ENCODE measurements at regions not wholly inside any gene's neighbourhood (a gene's known extent, or its start where the extent isn't known, plus 50 kb on each side); places are given as distances from the start of the nearest gene placed in this dataset.

- no peak overlapping the region for H2BK12ac ChIP-seq (ENCODE audit: low read depth, low read length)
- no peak overlapping the region for H2AFZ ChIP-seq (ENCODE audit: low read length)
- H2BK5ac ChIP-seq (ENCODE audit: low read depth, low read length), result no peak overlapping the region
- no peaks in the 10 kb centered on the region for H4K20me1 ChIP-seq (replicated peaks in 1 of 2; ENCODE audit: control insufficient read depth in 1 of 2, insufficient read depth in 2 of 2, low read length in 2 of 2)
- no peak overlapping the region for H2BK20ac ChIP-seq (ENCODE audit: low read length)
- H3K18ac ChIP-seq (ENCODE audit: extremely low read depth, low read length), result no peak overlapping the region
- no peaks in the 10 kb centered on the region for H3K27me3 ChIP-seq (replicated peaks in 1 of 4; ENCODE audit: control insufficient read depth in 3 of 4, extremely low read depth in 1 of 4, insufficient read depth in 3 of 4, low read length in 3 of 4)
- H4K5ac ChIP-seq (ENCODE audit: insufficient read length, low read depth, low read length), result no peak overlapping the region
- 92% methylated on average over 2 of the region's 2 CpGs; no CpG with 5 or more reads in 1 of the 2 experiments for WGBS, 2 experiments (ENCODE audit: extremely low coverage in 1 of 2, insufficient coverage in 1 of 2, insufficient read length in 1 of 2, insufficient replicate concordance in 2 of 2, low coverage in 1 of 2, low lambda C conversion rate in 2 of 2, missing lambda C conversion rate in 1 of 2)
- no peak overlapping the region for H2AK5ac ChIP-seq (ENCODE audit: low read depth, low read length)
- no peaks in the 10 kb centered on the region for H3K79me1 ChIP-seq (ENCODE audit: low read depth, low read length)
- DNase-seq (ENCODE audit: low read depth in 1 of 2, low spot score in 2 of 2) (no peak), FAIRE-seq (no peak)
- H3K4ac ChIP-seq (replicated peaks; ENCODE audit: insufficient read length, low read depth, low read length), result no peak overlapping the region
- no peaks in the 10 kb centered on the region for H3K36me3 ChIP-seq (ENCODE audit: control insufficient read depth in 2 of 4, insufficient read depth in 4 of 4, low read length in 3 of 4)
- ChIA-PET POLR2A (ENCODE audit: partially characterized antibody) (interaction anchor here (0.5 kb wide), 1 partner anchor 299 kb away, joined by 3 read pairs; no protein-coding TSS in a partner anchor), CTCF (ENCODE audit: partially characterized antibody) (interaction anchor here (1.1 to 1.5 kb wide), 2 partner anchors 135 to 190 kb away, joined by 3 read pairs; no protein-coding TSS in a partner anchor)
- H4K8ac ChIP-seq (ENCODE audit: extremely low read depth, insufficient read depth, low read length), result no peak overlapping the region
- H3K56ac ChIP-seq (replicated peaks; ENCODE audit: insufficient read length, low read depth, low read length), result no peak overlapping the region
- no peaks in the 10 kb centered on the region for H3K23me2 ChIP-seq (ENCODE audit: low read depth, low read length)
- H3K23ac ChIP-seq (ENCODE audit: insufficient read length), result no peak overlapping the region
- H2BK120ac ChIP-seq (replicated peaks; ENCODE audit: low read depth, low read length), result no peak overlapping the region
- no peak overlapping the region for H3K27ac ChIP-seq (ENCODE audit: low read depth, low read length)
- no peak overlapping the region for H4K91ac ChIP-seq (replicated peaks; ENCODE audit: insufficient read length, low read length)
- H3K4me1 ChIP-seq (replicated peaks in 1 of 4; ENCODE audit: control insufficient read depth in 3 of 4, insufficient read depth in 4 of 4, low read length in 3 of 4), result no peaks in the 10 kb centered on the region
- H3K4me3 ChIP-seq (ENCODE audit: extremely low read depth in 1 of 4, insufficient read depth in 2 of 4, low read depth in 3 of 4, low read length in 4 of 4), result no peak overlapping the region
- no peaks in the 10 kb centered on the region for H3K79me2 ChIP-seq (ENCODE audit: control insufficient read depth in 1 of 2, insufficient read depth in 2 of 2, low read length in 2 of 2)
- H2BK15ac ChIP-seq (ENCODE audit: low read length), result no peak overlapping the region
- no peak overlapping the region for H3K4me2 ChIP-seq (ENCODE audit: insufficient read depth in 1 of 2, low read depth in 2 of 2, low read length in 2 of 2)
- no peak overlapping the region for H3K14ac ChIP-seq (ENCODE audit: insufficient read length)
- H3K9me3 ChIP-seq (ENCODE audit: insufficient read depth in 2 of 2, low read depth in 1 of 2, low read length in 1 of 2), result peaks cover 0 to 6% of the 10 kb centered on the region in 2 experiments; a peak in 1 of 4 replicates
- no peak overlapping the region for H3K9ac ChIP-seq (replicated peaks in 1 of 4; ENCODE audit: extremely low read depth in 1 of 4, low read depth in 3 of 4, low read length in 3 of 4)
- TF ChIP-seq BRCA1 (IDR thresholded peaks at IDR 0.05; ENCODE audit: low read depth, low read length) (no peak), TEAD4 (IDR thresholded peaks at IDR 0.05; ENCODE audit: low read depth, low read length) (no peak), MAFK (IDR thresholded peaks at IDR 0.05; ENCODE audit: low read depth, low read length) (no peak), NRF1 (IDR thresholded peaks at IDR 0.05; ENCODE audit: low read depth, low read length) (no peak), JUND (IDR thresholded peaks at IDR 0.05; ENCODE audit: low read length) (no peak), KDM5A (IDR thresholded peaks at IDR 0.05; ENCODE audit: low read length) (no peak), MAX (IDR thresholded peaks at IDR 0.05) (no peak), SIX5 (IDR thresholded peaks at IDR 0.05; ENCODE audit: low read depth, low read length) (no peak), CBX5 (IDR thresholded peaks at IDR 0.05; ENCODE audit: low read depth, low read length) (no peak), RFX5 (IDR thresholded peaks at IDR 0.05; ENCODE audit: borderline replicate concordance, low read depth, low read length) (no peak), SUZ12 (IDR thresholded peaks at IDR 0.05; ENCODE audit: low read length) (no peak), BACH1 (IDR thresholded peaks at IDR 0.05; ENCODE audit: low read length) (no peak), PHF8 (conservative IDR thresholded peaks at IDR 0.05; ENCODE audit: low read depth, low read length) (no peak), USF2 (IDR thresholded peaks at IDR 0.05; ENCODE audit: low read length) (no peak)
These were observed 124.1 kb upstream of the KCNK2 start for GRCh38 chr1:214958486-214958885.
